HG02943 (cell line): ENCODE measurements at regions not wholly inside any gene's neighbourhood (a gene's known extent, or its start where the extent isn't known, plus 50 kb on each side); places are given as distances from the start of the nearest gene placed in this dataset.

Source experiments
- ATAC-seq: cut with Tn5 transposase; IDR thresholded peaks from one replicate; pipeline ENCODE4 v1.9.1; 2021; ENCODE audit warnings: mild to moderate bottlenecking, low read depth, moderate library complexity; ENCODE audit not compliant: unreplicated experiment

DNA sequence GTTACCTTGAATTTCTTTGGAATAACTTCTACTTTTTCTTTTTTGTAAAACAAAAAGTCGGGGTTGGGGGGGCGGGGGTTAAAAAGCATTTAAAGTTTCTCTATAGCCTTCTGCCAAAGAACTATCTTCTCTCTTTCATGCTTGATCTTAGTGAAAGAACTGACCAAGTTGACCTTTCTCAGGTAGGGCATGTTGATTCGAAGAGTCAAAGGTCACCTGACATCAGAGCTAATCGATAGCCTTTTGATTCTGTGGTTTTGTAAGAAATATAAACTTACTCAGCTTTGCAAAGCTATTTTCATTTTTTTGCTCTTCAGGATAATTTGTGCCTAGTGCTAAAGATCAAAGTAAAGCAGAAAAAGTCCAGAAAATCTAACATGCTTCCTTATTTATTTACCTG, 181.5 kb downstream of the IRS2 start:
- no peak for ATAC-seq

DNA sequence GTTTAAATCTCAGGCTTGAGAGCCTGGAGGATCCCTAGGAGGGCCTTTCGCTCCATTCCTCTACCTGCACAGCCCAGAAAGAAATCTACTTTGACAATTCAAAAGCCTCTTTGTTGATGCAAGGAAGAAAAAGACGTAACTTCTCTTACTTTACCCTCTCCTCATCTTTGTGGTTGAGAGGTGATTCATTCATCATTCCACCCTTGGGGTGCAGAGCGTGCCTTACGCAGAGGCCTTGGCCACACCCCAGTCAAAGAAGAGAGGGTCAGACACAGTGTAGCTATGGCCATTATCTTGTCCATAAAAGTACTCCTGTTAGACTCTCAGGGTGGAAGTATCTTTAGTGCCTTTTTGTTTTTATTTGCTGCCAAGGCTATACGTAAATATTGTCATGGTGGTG, 184.0 kb downstream of the IRS2 start:
- no peak for ATAC-seq

DNA sequence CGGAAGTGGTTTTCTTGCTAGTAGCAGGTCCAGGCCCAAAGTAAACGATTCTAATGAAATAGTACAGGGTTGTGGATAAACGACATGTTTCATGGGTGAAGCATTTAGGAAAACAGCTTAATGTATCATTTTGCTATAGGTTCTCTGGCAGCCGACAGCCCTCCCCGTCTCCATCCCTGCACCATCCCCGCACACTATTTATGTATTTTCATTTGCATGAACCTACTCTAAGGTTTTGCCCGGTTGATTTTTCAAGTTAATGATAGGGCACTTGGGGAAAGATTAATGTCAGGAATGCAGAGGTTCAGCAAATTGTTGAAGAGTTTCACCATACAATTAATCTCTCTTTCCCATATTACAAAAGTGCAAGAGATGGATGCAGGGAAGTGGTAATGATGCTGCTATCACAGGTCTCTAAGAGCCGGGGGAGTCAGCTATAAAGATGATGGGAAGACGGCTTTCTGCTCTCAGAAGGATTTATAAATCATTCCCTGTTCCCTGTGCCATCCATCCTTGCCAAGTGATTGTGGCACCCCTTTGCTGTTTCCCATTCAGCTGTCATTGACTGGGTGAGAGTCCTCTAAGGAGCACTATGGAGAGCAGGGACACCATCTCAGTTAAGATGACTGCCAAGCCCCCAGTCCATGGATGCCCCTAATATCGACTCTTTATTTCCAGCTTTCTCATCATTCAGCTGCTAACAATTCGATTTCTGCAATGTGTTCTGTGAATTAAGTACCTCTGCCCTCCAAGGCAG, 186.3 kb downstream of the IRS2 start:
- no peak for ATAC-seq

DNA sequence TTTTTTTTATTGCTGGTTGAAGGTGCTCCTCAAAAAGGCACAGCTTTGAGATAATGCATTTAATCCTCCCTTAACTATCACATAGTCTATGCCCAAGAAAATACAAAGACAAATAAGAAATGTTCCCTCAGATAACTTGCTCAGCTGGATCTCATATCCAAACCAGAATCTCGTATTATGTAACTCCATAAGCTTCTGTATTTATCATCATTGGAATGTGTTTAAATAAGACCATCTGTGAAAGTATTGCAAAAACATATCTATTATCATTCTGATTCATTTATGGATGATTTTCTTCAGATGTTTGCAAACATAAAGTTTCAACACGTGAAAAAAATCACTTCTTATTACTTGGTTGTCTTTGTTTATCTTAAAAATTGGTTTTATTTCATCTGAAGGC, 190.9 kb downstream of the IRS2 start:
- no peak for ATAC-seq

DNA sequence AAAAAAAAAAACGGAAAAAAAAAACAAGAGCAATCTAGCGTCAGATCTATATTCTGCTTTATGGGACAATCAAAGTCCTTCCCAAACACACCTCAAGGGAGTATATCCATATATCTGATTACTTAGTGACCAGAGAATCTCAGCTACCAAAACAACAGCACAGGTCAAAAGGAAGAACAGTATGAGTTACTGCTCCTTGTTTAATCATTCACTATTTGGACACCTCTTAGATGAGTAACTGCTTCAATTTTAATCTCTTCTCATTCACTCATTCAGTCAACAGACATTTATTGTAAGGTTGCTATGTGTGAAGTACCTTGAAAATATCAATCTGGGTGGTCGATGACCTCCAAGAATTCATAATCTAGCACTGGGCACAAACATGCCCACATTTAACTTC, 193.2 kb downstream of the IRS2 start:
- ATAC-seq = no peak

DNA sequence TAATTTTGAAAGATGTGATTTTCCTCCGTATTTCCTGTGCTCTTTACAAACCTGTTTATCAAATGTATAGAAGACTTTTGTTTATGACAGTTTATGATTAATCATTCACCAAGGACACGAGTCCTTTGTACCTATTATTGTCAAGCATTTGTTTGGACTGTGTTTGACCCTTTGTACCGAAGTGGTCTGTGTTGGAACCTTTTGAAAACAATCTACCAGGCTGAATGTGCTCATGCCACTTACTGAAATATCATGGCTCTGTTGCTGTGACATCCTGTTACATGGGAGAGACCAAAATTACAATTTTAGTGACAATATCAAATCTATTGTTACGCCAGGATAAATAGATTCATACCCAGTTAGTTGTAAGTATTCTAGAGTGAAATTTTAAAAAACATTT, 193.6 kb downstream of the IRS2 start:
- ATAC-seq = no peak

DNA sequence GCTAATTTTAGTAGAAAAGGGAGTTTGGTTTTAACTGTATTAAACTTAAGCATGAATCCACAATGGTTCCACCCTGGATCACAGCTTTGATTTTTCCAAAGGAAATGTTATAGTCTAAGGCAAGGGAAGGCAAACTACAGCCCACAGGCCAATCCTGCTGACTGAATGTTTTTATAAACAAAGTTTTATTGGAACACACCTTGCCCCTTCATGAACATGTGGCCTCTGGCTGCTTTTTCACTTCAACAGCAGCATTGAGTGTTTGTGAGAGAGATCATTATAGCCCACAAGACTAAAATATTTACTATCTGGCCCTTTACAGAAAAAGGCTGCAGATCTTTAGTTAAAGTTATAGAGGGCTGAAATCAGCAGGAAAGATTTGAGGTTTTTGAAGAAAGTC, 198.7 kb downstream of the IRS2 start:
- no peak for ATAC-seq

DNA sequence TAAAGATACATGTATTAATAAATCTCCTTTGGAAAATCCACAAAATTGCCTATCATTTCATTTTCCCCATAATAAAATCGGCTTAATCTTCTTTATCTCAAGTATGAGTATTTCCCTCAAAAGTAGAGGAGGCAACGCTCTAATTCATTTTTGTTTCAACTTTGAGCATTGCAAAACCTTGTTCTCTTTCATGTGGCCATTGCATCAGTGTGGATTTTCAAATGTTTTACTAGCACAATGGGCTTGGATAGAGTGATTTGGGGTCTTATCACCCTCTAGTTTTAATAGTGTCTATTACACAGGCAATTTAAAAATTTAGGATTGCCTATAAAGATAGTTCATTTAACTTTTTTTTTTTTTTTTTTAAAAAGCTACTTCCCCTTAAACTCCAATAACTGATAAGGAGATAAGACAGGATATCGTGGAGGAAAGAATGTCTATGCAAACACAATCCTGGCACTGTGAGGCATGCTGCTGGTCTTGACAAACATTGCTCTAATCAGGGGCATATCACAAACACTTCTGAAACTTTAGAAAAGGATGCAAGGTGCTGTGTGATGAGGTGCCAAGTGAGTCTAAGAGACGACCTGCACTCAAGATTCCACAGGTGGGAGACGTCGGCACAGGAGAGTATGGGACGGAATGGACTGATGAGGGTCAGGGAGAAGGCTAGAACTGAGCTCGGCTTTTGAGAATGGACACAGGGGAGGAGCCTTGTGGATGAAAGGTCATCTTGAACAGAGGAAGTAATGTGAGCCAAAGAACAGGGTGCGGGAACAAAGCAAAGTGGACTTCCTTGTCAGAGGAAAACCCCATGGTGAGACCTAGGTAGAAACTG, 199.7 kb downstream of the IRS2 start:
- ATAC-seq = no peak

DNA sequence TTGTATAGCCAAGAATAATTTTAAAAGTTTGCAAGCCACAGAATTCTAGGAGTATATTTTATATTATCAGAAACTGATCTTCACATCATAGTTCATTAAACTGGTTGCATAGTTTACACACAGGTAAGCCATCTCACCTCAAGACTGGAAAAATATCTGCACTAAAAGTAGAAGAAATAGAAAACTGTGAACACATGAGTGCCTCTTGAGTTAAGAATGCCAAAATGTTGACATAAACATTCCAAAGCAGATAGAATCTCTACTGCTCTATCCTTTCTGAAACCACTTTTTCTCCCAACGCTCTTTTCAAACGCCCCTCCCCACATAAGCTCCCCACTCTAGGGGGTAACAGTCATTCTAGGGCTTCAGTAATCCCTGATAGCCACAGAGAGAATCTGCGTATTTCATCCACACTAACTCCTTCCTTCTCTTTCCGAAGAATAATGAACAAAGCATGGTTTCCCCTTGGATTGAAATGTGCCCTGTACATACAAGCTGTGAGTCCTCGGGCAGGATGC, 201.5 kb downstream of the IRS2 start:
- no peak for ATAC-seq

DNA sequence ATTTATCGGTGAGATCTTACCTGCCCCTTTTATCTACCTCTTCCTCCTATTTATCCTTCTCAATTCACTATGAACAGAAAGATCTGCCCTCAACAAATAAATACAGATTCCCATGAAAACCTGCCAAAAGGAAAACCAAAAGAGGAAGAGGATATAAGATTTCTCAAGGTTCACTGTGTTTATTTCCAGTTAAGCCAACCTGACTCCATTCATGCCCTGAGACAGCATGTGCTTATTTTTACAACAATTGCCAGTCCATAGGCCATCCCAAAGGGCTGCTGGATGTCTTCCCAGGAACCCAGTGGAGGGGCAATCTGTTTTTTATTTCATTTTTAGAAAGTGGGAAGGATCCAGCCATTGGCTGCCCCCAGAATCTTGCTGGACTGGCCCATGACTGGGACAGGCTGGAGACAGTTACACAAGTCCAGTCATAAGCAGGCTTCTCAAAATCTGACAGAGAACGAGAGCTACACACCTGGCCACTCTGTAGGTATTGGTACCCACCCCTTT, 209.1 kb downstream of the IRS2 start:
- ATAC-seq = no peak

DNA sequence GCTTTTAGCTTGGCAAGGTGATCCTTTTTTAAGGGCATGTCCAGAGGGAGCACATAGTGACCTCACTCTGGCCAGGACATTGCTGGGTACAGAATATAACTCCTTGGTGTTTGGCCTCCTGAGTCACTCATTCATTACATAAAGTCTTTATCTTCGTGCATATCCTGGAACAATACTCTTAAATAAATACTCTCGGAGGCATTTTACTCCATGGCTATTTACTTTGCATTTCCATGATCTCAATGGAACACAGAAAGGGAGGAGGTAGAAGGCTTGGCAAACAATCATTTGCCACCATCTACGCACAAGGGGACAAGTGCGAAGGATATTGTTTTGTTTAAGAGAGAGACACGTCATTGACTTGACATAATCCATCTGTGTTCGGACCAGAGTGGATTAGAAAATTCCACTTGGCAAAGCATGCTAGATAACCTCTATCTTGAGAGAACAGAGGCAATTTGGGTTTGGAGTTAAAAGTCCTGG, 210.0 kb downstream of the IRS2 start:
- ATAC-seq = no peak

DNA sequence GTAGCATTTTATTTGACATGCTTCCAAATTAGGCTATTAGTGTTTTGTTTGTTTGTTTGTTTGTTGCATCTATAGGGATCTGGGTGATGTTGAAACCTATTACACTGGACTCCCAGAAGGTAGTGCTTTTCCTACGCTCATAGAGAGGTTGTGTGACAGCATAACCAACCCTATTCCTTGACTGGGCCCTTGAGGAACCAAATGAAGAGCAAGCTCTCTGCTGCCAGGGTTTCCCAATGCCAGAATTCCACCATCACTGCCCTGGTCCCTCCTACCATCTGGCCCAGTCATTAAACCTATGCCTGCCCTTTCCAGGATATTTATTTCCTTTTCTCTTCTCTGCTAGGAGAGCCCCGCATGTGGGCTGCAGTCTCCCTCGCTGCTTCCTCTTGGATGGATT, 210.6 kb downstream of the IRS2 start:
- ATAC-seq = no peak

DNA sequence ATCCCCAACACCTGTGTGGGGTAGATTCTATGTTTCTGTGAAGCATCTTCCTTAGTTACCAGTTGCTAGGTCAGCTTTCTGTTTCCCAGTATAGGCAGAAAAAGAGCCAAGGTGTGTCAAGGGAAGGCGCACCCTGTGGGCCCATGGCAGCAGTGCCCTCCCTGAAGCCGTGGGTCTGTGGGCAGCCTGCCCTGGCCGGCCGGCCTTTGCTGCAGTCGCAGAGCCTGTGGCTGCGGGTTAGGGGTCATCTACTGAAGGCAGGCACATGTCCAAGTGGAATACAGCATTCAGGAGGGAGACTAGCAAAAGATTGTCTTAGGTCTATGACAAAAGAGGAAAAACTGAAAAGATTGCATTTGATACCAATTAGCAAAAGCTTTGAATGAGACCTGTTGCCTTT, 214.0 kb downstream of the IRS2 start:
- no peak for ATAC-seq

DNA sequence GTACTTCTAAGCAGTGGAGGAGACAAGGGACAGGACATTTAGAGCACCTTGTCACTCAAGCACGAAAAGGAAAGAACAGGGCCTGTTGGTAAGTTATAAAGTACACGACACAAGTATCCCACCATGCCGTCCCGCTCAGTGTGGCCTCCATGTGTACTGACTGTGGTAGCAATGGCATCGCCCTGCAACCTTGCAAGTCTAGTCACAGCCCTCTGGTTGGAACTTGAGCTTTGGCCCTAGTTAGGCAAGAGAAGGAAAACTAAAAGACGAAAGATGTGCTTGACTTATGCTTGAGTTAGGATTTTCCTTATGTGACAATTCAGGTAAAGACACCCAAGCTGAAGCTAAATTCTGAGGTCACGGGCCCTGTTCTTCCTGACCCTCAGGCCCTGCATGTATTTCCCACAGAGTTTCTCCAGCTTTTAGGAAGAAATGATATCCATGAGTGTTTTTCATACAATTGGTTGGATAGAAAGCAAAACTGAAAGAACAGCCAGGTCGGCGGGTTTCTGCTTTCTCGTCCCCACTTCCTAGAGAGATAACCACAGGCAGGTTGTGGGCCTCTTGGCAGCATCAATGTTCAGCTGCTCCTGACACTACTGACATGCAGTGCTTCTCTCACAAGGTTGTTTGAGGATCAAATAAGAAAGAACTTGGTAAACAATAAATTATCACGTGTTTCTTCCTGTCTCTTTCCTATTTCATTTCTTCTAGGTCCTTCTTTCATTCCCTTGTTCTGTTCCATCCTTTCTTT, 216.2 kb downstream of the IRS2 start:
- ATAC-seq = peak; percentile 97

DNA sequence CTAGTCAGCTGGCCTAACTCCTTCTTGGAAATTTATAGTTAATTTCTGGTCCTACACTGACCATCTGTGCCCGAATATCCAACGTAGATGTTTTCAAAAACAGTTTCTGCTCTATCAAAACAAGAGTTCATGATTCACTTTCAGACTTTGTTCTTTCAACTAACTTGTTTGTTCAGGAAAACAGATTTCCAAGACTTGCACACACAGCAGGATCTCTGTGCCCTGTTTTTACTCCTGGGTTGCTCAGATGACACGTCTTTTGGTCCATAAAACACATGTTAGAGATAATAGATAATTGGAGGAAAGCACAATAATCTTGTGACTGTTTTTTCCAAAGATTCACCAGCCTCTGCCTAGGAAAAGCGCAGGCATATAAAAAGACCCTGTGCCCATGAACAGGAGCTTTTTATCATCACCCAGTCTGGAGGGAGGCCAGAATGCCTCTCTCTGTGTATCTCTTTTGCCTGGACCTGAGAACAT, 218.0 kb downstream of the IRS2 start:
- no peak for ATAC-seq

DNA sequence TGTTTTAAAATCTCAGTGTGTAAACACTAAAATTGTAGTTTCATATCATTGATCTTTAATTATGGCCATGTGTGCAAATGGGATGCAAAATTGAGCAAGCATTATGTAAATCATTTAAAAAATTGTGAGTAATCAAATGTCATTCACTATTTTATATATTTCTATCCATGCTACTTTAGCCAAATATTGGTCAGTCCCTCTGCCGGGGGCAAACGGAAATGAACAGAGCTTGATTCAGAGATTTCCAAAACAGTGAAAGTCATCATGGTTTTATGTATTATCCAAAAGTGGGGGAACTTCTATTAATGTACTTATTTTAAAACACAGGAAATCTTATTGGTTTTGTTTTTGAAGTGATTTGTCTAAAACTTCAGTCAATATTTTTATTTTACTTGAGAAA, 219.1 kb downstream of the IRS2 start:
- no peak for ATAC-seq

DNA sequence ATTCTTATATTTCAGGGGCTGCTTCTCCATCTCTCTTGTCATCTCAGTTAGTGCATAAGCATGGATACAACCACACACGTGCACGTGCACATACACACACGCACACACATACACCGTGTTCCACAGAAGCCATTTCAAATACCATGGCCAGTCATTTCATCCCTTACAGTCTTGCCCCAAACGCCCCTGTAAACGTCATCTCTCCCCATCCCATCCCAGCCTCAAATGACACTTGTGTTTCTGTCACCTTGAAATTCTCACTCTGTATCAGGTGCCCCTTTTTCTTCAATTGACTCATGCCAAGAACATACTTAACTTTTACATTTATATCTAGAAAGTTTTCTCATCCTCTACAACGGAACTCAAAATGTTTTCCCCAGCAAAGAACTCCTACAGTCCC, 220.5 kb downstream of the IRS2 start:
- ATAC-seq = no peak

DNA sequence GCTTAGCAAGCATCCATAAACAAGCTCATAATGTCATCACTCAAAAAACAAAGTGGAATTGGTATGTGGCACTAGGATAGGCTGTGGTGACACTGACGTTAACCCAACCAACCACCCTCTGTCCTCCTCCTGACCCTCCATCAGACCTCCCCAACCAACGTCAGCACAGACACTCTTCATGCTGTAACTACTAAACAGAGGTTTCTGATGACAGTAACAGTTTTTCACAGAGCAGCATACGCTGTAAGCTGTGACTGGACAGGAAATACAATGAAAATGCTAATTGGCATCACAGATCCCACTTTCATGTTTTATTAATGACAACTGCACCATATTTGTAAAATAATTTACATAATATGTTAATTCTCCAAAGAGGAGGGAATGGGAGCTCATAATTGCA, 238.0 kb downstream of the IRS2 start:
- peak; percentile 42 for ATAC-seq

DNA sequence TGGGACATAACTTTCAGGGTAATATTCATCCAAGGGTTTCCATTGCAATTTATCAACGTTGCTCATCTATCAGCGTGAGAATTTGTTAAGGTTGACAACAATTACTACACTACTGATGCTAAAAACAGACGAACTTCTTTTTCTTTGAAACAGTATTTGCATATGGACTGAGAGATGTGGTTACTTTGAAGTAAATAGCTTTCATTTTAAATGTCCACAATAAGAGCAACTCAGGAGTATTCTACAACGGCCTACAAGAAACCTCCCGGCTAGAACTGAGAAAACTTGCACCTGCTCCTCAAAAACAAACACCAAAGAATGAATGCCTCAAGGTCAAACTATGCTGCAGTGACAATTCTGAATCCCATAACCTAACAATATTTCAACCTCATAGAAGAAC, 238.4 kb downstream of the IRS2 start:
- peak; percentile 75 for ATAC-seq

DNA sequence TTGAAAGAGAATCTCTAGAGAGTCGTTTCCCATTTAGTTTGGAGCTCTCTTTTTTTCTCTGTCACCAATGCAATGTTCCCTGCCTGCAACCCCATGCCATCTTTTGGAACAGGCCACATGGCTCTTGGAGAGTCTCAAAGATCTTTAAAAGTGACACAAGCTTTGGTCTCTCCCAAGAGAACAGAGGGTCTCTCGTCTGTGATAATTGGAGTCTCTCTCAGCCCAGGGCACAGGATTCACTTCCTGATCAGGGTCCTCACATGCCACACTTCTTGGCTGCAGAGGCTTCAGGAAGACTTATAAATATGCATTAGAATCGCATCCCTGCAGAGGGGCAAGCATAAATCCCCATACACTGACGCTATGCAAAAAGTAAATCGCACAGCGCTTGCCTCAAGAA, 240.5 kb downstream of the IRS2 start:
- ATAC-seq = no peak

DNA sequence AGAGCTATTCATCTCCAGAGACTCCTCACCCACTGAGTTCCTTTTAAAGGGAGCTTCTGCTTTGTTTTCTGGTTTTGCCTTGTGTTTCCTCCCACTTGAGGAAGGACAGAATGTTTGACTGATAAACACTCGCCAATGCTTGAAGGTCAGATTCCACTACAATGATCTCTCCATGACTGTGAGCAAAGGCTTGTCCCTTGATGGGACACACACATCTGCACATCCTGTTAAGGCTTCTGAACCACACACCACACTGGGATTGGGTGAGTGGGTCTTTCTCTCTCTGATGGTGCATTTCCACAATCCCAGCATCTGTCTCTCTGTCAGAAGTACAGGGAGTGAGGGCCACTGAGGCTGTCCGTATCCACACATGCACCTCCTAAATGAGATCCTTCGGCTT, 245.3 kb downstream of the IRS2 start:
- no peak for ATAC-seq
